Activated CD4-positive, alpha-beta T cell treated with anti-CD3 and anti-CD28 coated beads, Interleukin-2, amount 10 ng/mL, durations not matched to agents 7 days and 5 days (primary cell): ENCODE measurements at regions not wholly inside any gene's neighbourhood (a gene's known extent, or its start where the extent isn't known, plus 50 kb on each side); places are given as distances from the start of the nearest gene placed in this dataset.

Source experiments
- CTCF ChIA-PET: fragments of 350-600 bp; sonication (Branson Sonifier 250); formaldehyde crosslinking; loops from one replicate; lab custom pipeline; 2021; ENCODE audit warnings: antibody characterized with exemption; lab: Charles Lee
- POLR2A ChIA-PET: fragments of 350-600 bp; sonication (Branson Sonifier 250); formaldehyde crosslinking; loops from one replicate; lab custom pipeline; 2021; ENCODE audit warnings: antibody characterized with exemption; lab: Charles Lee
- DNase-seq: peaks from one replicate; pipeline ENCODE4 v3.0.0-alpha.2; 2020
- H3K27ac Mint-ChIP-seq: one replicate; pipeline ENCODE4 v1.8.0; 2021; ENCODE audit warnings: mild to moderate bottlenecking, moderate library complexity, mixed read lengths
- H3K27me3 Mint-ChIP-seq: one replicate; pipeline ENCODE4 v1.8.0; 2021; ENCODE audit warnings: mixed read lengths
- H3K36me3 Mint-ChIP-seq: one replicate; pipeline ENCODE4 v1.8.0; 2021; ENCODE audit warnings: low read depth, mixed read lengths
- H3K4me1 Mint-ChIP-seq: one replicate; pipeline ENCODE4 v1.8.0; 2021; ENCODE audit warnings: mixed read lengths
- H3K4me3 Mint-ChIP-seq: one replicate; pipeline ENCODE4 v1.8.0; 2021; ENCODE audit warnings: mild to moderate bottlenecking, moderate library complexity, mixed read lengths
- H3K9me3 Mint-ChIP-seq: one replicate; pipeline ENCODE4 v1.8.0; 2021; ENCODE audit warnings: mixed read lengths

GRCh38 chr2:103788389-103788788, 1026.6 kb downstream of the TMEM182 start:
- no peaks in the 10 kb centered on the region for H3K4me1 Mint-ChIP-seq
- POLR2A ChIA-PET = no interaction called here
- H3K36me3 Mint-ChIP-seq = no peaks in the 10 kb centered on the region
- DNase-seq = no peak
- no peak overlapping the region for H3K4me3 Mint-ChIP-seq
- CTCF ChIA-PET = no interaction called here
- H3K27me3 Mint-ChIP-seq = no peaks in the 10 kb centered on the region
- H3K27ac Mint-ChIP-seq = no peak overlapping the region
- H3K9me3 Mint-ChIP-seq = no peaks in the 10 kb centered on the region

GRCh38 chr2:103788951-103789350, 1027.1 kb downstream of the TMEM182 start:
- no peak for DNase-seq
- H3K27me3 Mint-ChIP-seq = no peaks in the 10 kb centered on the region
- CTCF ChIA-PET = no interaction called here
- no peak overlapping the region for H3K4me3 Mint-ChIP-seq
- H3K4me1 Mint-ChIP-seq = no peaks in the 10 kb centered on the region
- POLR2A ChIA-PET = no interaction called here
- H3K36me3 Mint-ChIP-seq = no peaks in the 10 kb centered on the region
- no peaks in the 10 kb centered on the region for H3K9me3 Mint-ChIP-seq
- H3K27ac Mint-ChIP-seq = no peak overlapping the region

DNA sequence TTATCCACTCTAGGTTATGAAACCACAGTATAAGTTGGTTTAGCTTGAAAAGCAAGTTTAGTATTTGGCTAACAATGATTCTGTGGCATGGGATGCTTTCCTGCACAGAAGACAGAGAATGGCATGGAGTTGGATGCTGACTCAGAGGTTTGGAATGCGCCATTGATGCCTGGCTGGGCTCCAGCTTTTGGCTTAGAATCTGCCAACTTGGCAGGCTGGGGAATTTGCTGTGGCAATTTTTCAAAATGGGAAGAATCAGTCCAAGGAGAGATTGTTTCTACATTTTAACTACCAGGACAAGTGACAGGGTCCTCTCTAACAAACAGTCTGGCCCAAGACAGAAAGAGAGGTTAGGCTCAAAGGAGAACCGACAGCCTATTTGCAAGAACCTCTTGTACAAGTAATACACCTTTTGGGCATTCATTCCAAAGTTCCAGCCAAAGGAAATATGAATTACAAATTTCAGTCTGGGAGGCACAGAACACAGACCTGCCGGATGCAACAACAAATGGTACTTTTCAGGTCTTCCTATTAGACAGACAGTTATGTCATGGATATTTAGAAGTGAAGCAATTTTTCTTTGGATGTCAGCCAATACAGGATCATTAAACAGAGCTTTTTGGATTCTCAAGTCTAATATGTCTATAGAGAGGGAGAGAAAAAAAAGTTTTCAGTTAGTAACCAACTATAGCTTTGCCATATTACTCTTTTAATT, 1027.7 kb downstream of the TMEM182 start:
- H3K27me3 Mint-ChIP-seq = no peaks in the 10 kb centered on the region
- POLR2A ChIA-PET = no interaction called here
- H3K36me3 Mint-ChIP-seq = no peaks in the 10 kb centered on the region
- H3K9me3 Mint-ChIP-seq = no peaks in the 10 kb centered on the region
- CTCF ChIA-PET = no interaction called here
- DNase-seq = no peak
- no peak overlapping the region for H3K4me3 Mint-ChIP-seq
- H3K27ac Mint-ChIP-seq = no peak overlapping the region
- no peaks in the 10 kb centered on the region for H3K4me1 Mint-ChIP-seq

- Mint-ChIP-seq H3K36me3 (no peaks in the 10 kb centered on the region), H3K27ac (no peak overlapping the region), H3K27me3 (no peaks in the 10 kb centered on the region), H3K4me1 (no peaks in the 10 kb centered on the region), H3K9me3 (no peaks in the 10 kb centered on the region), H3K4me3 (no peak overlapping the region)
- ChIA-PET POLR2A (no interaction called here), CTCF (interaction anchor here (0.7 kb wide), 1 partner anchor 543 kb away, joined by 3 read pairs; no protein-coding TSS in a partner anchor)
- no peak for DNase-seq
Measured at GRCh38 chr2:103792042-103792441, 1030.2 kb downstream of the TMEM182 start.

GRCh38 chr2:103798291-103798690, 1036.5 kb downstream of the TMEM182 start:
- H3K27me3 Mint-ChIP-seq = no peaks in the 10 kb centered on the region
- ChIA-PET CTCF (no interaction called here), POLR2A (no interaction called here)
- DNase-seq = no peak
- H3K9me3 Mint-ChIP-seq = peaks cover 3% of the 10 kb centered on the region
- no peak overlapping the region for H3K4me3 Mint-ChIP-seq
- H3K27ac Mint-ChIP-seq = no peak overlapping the region
- no peaks in the 10 kb centered on the region for H3K4me1 Mint-ChIP-seq
- no peaks in the 10 kb centered on the region for H3K36me3 Mint-ChIP-seq

GRCh38 chr2:103804013-103804412, 1042.2 kb downstream of the TMEM182 start:
- no peaks in the 10 kb centered on the region for H3K4me1 Mint-ChIP-seq
- H3K4me3 Mint-ChIP-seq = no peak overlapping the region
- H3K36me3 Mint-ChIP-seq = no peaks in the 10 kb centered on the region
- ChIA-PET POLR2A (no interaction called here), CTCF (no interaction called here)
- no peak overlapping the region for H3K27ac Mint-ChIP-seq
- no peak for DNase-seq
- H3K27me3 Mint-ChIP-seq = no peaks in the 10 kb centered on the region
- H3K9me3 Mint-ChIP-seq = peaks cover 6% of the 10 kb centered on the region

GRCh38 chr2:103805746-103806145, 1043.9 kb downstream of the TMEM182 start:
- no peaks in the 10 kb centered on the region for H3K27me3 Mint-ChIP-seq
- ChIA-PET POLR2A (no interaction called here), CTCF (no interaction called here)

GRCh38 chr2:103808814-103809213, 1045.1 kb upstream of the POU3F3 start:
- Mint-ChIP-seq H3K36me3 (no peaks in the 10 kb centered on the region), H3K4me1 (no peaks in the 10 kb centered on the region), H3K27me3 (no peaks in the 10 kb centered on the region), H3K9me3 (no peaks in the 10 kb centered on the region), H3K4me3 (no peak overlapping the region), H3K27ac (no peak overlapping the region)
- no peak for DNase-seq
- ChIA-PET POLR2A (no interaction called here), CTCF (no interaction called here)

More at GRCh38 chr2:103805746-103806145, 1043.9 kb downstream of the TMEM182 start:
- no peak overlapping the region for H3K27ac Mint-ChIP-seq
- no peak for DNase-seq
- H3K9me3 Mint-ChIP-seq = peaks cover 6% of the 10 kb centered on the region
- H3K36me3 Mint-ChIP-seq = no peaks in the 10 kb centered on the region
- no peaks in the 10 kb centered on the region for H3K4me1 Mint-ChIP-seq
- no peak overlapping the region for H3K4me3 Mint-ChIP-seq

DNA sequence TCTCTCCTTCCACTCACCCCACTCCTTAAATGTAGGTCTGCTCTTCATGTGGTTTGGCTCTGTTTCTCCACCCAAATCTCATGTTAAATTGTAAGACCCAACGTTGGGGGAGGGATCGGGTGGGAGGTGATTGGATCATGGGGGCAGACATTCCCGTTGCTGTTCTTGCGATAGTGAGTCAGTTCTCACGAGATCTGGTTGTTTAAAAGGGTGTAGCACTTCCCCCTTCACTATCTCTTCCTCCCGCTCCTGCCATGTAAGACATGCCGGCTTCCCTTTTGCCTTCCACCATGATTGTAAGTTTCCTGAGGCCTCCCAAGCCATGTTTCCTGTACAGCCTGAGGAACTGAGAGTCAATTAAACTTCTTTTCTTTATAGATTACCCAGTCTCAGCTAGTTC, 1044.5 kb upstream of the POU3F3 start:
- no peak overlapping the region for H3K4me3 Mint-ChIP-seq
- DNase-seq = no peak
- no peaks in the 10 kb centered on the region for H3K4me1 Mint-ChIP-seq
- CTCF ChIA-PET = no interaction called here
- POLR2A ChIA-PET = no interaction called here
- no peaks in the 10 kb centered on the region for H3K36me3 Mint-ChIP-seq
- no peaks in the 10 kb centered on the region for H3K27me3 Mint-ChIP-seq
- H3K27ac Mint-ChIP-seq = no peak overlapping the region
- no peaks in the 10 kb centered on the region for H3K9me3 Mint-ChIP-seq

DNA sequence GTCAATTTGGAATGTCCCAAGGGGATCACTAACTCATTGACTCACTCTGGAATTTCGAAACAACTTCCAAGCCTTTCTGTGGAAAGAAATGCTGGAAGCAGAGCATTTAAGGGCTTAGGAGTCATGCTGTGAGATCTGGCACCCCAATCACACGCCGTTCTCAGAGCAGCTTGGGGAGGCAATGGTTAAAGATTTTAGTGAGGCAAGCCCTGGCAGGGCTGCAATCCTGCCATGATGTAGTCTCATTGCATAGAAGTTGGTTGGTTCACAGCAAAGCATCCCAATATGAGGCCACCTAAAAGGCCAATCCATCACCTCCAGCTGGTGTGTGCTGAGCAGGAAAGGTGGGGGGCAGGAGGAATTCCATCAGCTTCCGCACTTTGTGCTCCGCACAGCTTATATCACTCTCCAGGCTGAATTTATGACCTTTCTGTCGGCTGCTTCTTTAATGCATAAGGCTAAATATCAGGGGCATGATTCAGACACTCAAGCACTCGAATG, 1043.9 kb upstream of the POU3F3 start:
- no peaks in the 10 kb centered on the region for H3K4me1 Mint-ChIP-seq
- no peaks in the 10 kb centered on the region for H3K36me3 Mint-ChIP-seq
- no peak for DNase-seq
- no peaks in the 10 kb centered on the region for H3K27me3 Mint-ChIP-seq
- H3K4me3 Mint-ChIP-seq = no peak overlapping the region
- H3K9me3 Mint-ChIP-seq = no peaks in the 10 kb centered on the region
- ChIA-PET POLR2A (no interaction called here), CTCF (no interaction called here)
- H3K27ac Mint-ChIP-seq = no peak overlapping the region

- CTCF ChIA-PET = no interaction called here
- H3K4me1 Mint-ChIP-seq = no peaks in the 10 kb centered on the region
Measured at GRCh38 chr2:103810875-103811274, 1043.0 kb upstream of the POU3F3 start.

GRCh38 chr2:103814016-103814415, 1039.9 kb upstream of the POU3F3 start:
- no peak for DNase-seq
- no peaks in the 10 kb centered on the region for H3K9me3 Mint-ChIP-seq
- no peaks in the 10 kb centered on the region for H3K4me1 Mint-ChIP-seq
- ChIA-PET CTCF (no interaction called here), POLR2A (no interaction called here)
- no peak overlapping the region for H3K4me3 Mint-ChIP-seq
- no peaks in the 10 kb centered on the region for H3K36me3 Mint-ChIP-seq
- H3K27me3 Mint-ChIP-seq = no peaks in the 10 kb centered on the region
- no peak overlapping the region for H3K27ac Mint-ChIP-seq

More at GRCh38 chr2:103810875-103811274, 1043.0 kb upstream of the POU3F3 start:
- Mint-ChIP-seq H3K27me3 (no peaks in the 10 kb centered on the region), H3K36me3 (no peaks in the 10 kb centered on the region), H3K9me3 (no peaks in the 10 kb centered on the region), H3K4me3 (no peak overlapping the region), H3K27ac (no peak overlapping the region)
- no peak for DNase-seq
- POLR2A ChIA-PET = no interaction called here

DNA sequence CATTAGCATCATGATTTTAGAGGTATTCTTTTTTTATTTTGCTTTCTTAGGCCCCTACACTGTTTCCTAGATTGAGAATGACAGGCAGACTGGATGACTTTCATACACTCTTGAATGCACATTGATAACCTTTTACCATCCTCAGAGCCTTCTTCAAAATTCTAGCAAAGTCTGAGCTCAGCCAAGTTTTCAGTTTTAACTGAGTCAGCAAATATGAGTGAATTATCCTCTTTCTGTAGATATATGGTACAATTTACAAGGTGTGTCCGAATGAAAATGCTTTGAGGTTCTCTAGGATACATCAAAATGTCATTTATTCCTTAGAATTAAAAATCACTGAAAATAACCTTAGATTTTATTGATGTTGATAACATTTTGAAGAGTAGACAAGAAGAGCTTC, 1038.2 kb upstream of the POU3F3 start:
- Mint-ChIP-seq H3K27me3 (no peaks in the 10 kb centered on the region), H3K9me3 (no peaks in the 10 kb centered on the region), H3K36me3 (no peaks in the 10 kb centered on the region), H3K27ac (no peak overlapping the region), H3K4me1 (no peaks in the 10 kb centered on the region), H3K4me3 (no peak overlapping the region)
- ChIA-PET CTCF (no interaction called here), POLR2A (no interaction called here)
- DNase-seq = no peak

- Mint-ChIP-seq H3K4me3 (no peak overlapping the region), H3K27me3 (no peaks in the 10 kb centered on the region), H3K9me3 (no peaks in the 10 kb centered on the region), H3K36me3 (no peaks in the 10 kb centered on the region), H3K4me1 (no peaks in the 10 kb centered on the region), H3K27ac (no peak overlapping the region)
- DNase-seq = no peak
- ChIA-PET CTCF (no interaction called here), POLR2A (no interaction called here)
Measured at GRCh38 chr2:103817746-103818145, 1036.2 kb upstream of the POU3F3 start.
